Endometrium (tissue), 2 donors: ENCODE measurements at regions not wholly inside any gene's neighbourhood (a gene's known extent, or its start where the extent isn't known, plus 50 kb on each side); places are given as distances from the start of the nearest gene placed in this dataset.

ENCODE experiments used
- FAIRE-seq: peaks from 2 replicates; lab custom pipeline; 2012; peaks lifted over from hg19 to GRCh38; lab: Jason Lieb, UNC
- donor health status: control.
- donor health status: control.

GRCh38 chr6:26197933-26198721 is 110.9 kb downstream of the HFE start:
- no peak for FAIRE-seq

- FAIRE-seq, result no peak
These were observed 111.5 kb downstream of the HFE start for GRCh38 chr6:26198722-26199056.

- peak; percentile 94 for FAIRE-seq
These were observed 112.0 kb downstream of the HFE start for GRCh38 chr6:26199057-26199772.

GRCh38 chr6:26199773-26200764 is 112.8 kb downstream of the HFE start:
- FAIRE-seq, result no peak

GRCh38 chr6:26200918-26201721 is 113.9 kb downstream of the HFE start:
- no peak for FAIRE-seq

- no peak for FAIRE-seq
These were observed 115.0 kb downstream of the HFE start for GRCh38 chr6:26202201-26202611.

- FAIRE-seq, result no peak
These were observed 115.8 kb downstream of the HFE start for GRCh38 chr6:26202811-26203583.

GRCh38 chr6:26204332-26205160 is 117.3 kb downstream of the HFE start:
- peak; percentile 92 for FAIRE-seq

- peak; percentile 70 for FAIRE-seq
These were observed 118.0 kb downstream of the HFE start for GRCh38 chr6:26205161-26205624.

GRCh38 chr6:26205625-26206574 is 118.7 kb downstream of the HFE start:
- peak; percentile 55 for FAIRE-seq

- no peak for FAIRE-seq
These were observed 119.9 kb downstream of the HFE start for GRCh38 chr6:26206868-26207801.

- FAIRE-seq, result no peak
These were observed 124.7 kb downstream of the HFE start for GRCh38 chr6:26211963-26212362.

- no peak for FAIRE-seq
These were observed 126.3 kb downstream of the HFE start for GRCh38 chr6:26213334-26214075.

GRCh38 chr6:26214803-26215584 is 127.8 kb downstream of the HFE start:
- FAIRE-seq, result no peak

- no peak for FAIRE-seq
These were observed 128.5 kb downstream of the HFE start for GRCh38 chr6:26215585-26216358.
